Keratinocyte (primary cell): ENCODE measurements at regions not wholly inside any gene's neighbourhood (a gene's known extent, or its start where the extent isn't known, plus 50 kb on each side); places are given as distances from the start of the nearest gene placed in this dataset.

Experiments
- DNase-seq: peaks from one replicate; pipeline ENCODE4 v3.0.0-alpha.2; 2011; ENCODE audit warnings: low read depth, missing footprints, low spot score
- FAIRE-seq: peaks from 2 replicates; lab custom pipeline; 2011; peaks lifted over from hg19 to GRCh38; lab: Jason Lieb, UNC
- H2AFZ ChIP-seq: 2 replicates; pipeline ENCODE4 v1.6.0; 2012; ENCODE audit warnings: low read length, control low read depth, inconsistent platforms; ENCODE audit not compliant: control insufficient read depth
- H3K27ac ChIP-seq: 2 replicates; pipeline ENCODE4 v1.5.1; 2011; ENCODE audit warnings: low read length; ENCODE audit not compliant: control insufficient read depth, insufficient read depth
- H3K27me3 ChIP-seq: 3 replicates; pipeline ENCODE4 v1.6.0; 2011; ENCODE audit warnings: low read length; ENCODE audit not compliant: control insufficient read depth, insufficient read depth; ENCODE audit errors: extremely low read depth
- H3K36me3 ChIP-seq, 2 experiments: 2 replicates in 1 of 2; 3 replicates in 1 of 2; pipeline ENCODE4 v1.5.1; 2011; ENCODE audit warnings: low read length in 2 of 2, mild to moderate bottlenecking in 1 of 2; ENCODE audit not compliant: control insufficient read depth in 2 of 2, insufficient read depth in 2 of 2; ENCODE audit errors: extremely low read depth in 1 of 2
- H3K4me1 ChIP-seq: 3 replicates; pipeline ENCODE4 v1.5.1; 2011; ENCODE audit warnings: low read length; ENCODE audit not compliant: control insufficient read depth, insufficient read depth; ENCODE audit errors: extremely low read depth
- H3K4me2 ChIP-seq: 3 replicates; pipeline ENCODE4 v1.6.0; 2011; ENCODE audit warnings: low read depth, low read length; ENCODE audit not compliant: control insufficient read depth, insufficient read depth; ENCODE audit errors: extremely low read depth
- H3K4me3 ChIP-seq, 3 experiments: fragments of 200-600 bp in 1 of 3; sonication (generic) in 1 of 3; 2 replicates in 2 of 3; 3 replicates in 1 of 3; pipeline ENCODE4 v1.5.1; 2011 to 2016; ENCODE audit warnings: low read length in 3 of 3, mild to moderate bottlenecking in 3 of 3, control low read depth in 2 of 3, inconsistent platforms in 1 of 3, low read depth in 1 of 3, mixed read lengths in 1 of 3, mixed run types in 1 of 3, moderate library complexity in 1 of 3; ENCODE audit not compliant: control insufficient read depth in 2 of 3, insufficient read depth in 2 of 3; ENCODE audit errors: extremely low read depth in 1 of 3
- H3K79me2 ChIP-seq: 2 replicates; pipeline ENCODE4 v1.6.0; 2012; ENCODE audit warnings: low read length; ENCODE audit not compliant: control insufficient read depth, insufficient read depth
- H3K9ac ChIP-seq: 3 replicates; pipeline ENCODE4 v1.6.0; 2011; ENCODE audit warnings: low read length; ENCODE audit not compliant: control insufficient read depth, insufficient read depth; ENCODE audit errors: extremely low read depth
- H3K9me1 ChIP-seq: 3 replicates; pipeline ENCODE4 v1.6.0; 2011; ENCODE audit warnings: low read length; ENCODE audit not compliant: control insufficient read depth, insufficient read depth; ENCODE audit errors: extremely low read depth
- H3K9me3 ChIP-seq: 2 replicates; pipeline ENCODE4 v1.5.1; 2012; ENCODE audit warnings: low read depth, low read length; ENCODE audit not compliant: control insufficient read depth
- H4K20me1 ChIP-seq: 3 replicates; pipeline ENCODE4 v1.6.0; 2011; ENCODE audit warnings: low read length; ENCODE audit not compliant: control insufficient read depth, insufficient read depth; ENCODE audit errors: extremely low read depth
- EZH2 ChIP-seq: IDR thresholded peaks from one replicate; pipeline ENCODE4 v1.6.1; 2012; ENCODE audit warnings: inconsistent platforms, mild to moderate bottlenecking, low read length, moderate library complexity
- dilution Hi-C: fragments of 300-500 bp; cut with MboI; formaldehyde crosslinking; loops from one replicate; pipeline ENCODE4 v1.7.0; 2020; ENCODE audit warnings: low sequenced_read_pairs; ENCODE audit not compliant: extremely low pct_ligation_motif_present
- TF ChIP-seq, protein P1 (sequence below), 3 experiments: IDR thresholded peaks in 1 of 3; conservative IDR thresholded peaks in 1 of 3; optimal IDR thresholded peaks in 1 of 3; 2 replicates in 2 of 3; 3 replicates in 1 of 3; pipeline versions ENCODE3 to v1.5.1; 2011; ENCODE audit warnings: low read length in 3 of 3, mild to moderate bottlenecking in 3 of 3, moderate library complexity in 2 of 3, control low read depth in 1 of 3, inconsistent platforms in 1 of 3; ENCODE audit not compliant: insufficient read depth in 2 of 3; ENCODE audit errors: extremely low read depth in 1 of 3

DNA sequence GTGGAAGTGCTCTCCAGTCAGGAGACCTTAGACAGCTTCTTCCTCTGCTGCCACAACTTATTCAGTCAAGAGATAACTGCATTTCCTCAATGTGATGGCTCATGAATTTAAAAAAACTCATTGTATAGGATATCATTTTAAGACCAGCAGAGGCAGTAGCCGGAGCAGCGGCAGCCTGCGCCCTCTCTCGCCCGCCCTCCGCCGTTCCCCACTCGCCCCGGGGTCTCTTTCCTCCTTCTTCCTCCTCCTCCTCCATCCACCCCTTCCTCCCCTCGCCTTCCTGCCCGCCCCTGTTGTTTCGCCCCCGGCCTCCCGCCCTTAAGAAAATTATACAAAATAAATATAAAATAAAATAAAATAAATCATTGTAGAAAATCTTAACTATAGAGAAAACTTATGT is 687.6 kb downstream of the FLRT2 start:
- DNase-seq (no peak), FAIRE-seq (no peak)
- H2AFZ ChIP-seq: no peak overlapping the region
- H3K9me1 ChIP-seq: no peaks in the 10 kb centered on the region
- H3K9me3 ChIP-seq: no peaks in the 10 kb centered on the region
- no peaks in the 10 kb centered on the region for H3K36me3 ChIP-seq
- no peaks in the 10 kb centered on the region for H3K4me1 ChIP-seq
- dilution Hi-C loops: no loop called here
- H4K20me1 ChIP-seq: no peaks in the 10 kb centered on the region
- H3K27me3 ChIP-seq: no peaks in the 10 kb centered on the region
- no peak overlapping the region for H3K27ac ChIP-seq
- no peaks in the 10 kb centered on the region for H3K79me2 ChIP-seq
- no peak for TF ChIP-seq EZH2
- TF ChIP-seq, protein P1, sequence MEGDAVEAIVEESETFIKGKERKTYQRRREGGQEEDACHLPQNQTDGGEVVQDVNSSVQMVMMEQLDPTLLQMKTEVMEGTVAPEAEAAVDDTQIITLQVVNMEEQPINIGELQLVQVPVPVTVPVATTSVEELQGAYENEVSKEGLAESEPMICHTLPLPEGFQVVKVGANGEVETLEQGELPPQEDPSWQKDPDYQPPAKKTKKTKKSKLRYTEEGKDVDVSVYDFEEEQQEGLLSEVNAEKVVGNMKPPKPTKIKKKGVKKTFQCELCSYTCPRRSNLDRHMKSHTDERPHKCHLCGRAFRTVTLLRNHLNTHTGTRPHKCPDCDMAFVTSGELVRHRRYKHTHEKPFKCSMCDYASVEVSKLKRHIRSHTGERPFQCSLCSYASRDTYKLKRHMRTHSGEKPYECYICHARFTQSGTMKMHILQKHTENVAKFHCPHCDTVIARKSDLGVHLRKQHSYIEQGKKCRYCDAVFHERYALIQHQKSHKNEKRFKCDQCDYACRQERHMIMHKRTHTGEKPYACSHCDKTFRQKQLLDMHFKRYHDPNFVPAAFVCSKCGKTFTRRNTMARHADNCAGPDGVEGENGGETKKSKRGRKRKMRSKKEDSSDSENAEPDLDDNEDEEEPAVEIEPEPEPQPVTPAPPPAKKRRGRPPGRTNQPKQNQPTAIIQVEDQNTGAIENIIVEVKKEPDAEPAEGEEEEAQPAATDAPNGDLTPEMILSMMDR (optimal IDR thresholded peaks at IDR 0.05 in 1 of 3, IDR thresholded peaks at IDR 0.05 in 1 of 3, conservative IDR thresholded peaks at IDR 0.05 in 1 of 3; ENCODE audit: extremely low read depth in 1 of 3, insufficient read depth in 2 of 3, low read length in 3 of 3): no peak
- no peak overlapping the region for H3K4me2 ChIP-seq
- H3K4me3 ChIP-seq: no peak overlapping the region
- H3K9ac ChIP-seq: no peak overlapping the region

DNA sequence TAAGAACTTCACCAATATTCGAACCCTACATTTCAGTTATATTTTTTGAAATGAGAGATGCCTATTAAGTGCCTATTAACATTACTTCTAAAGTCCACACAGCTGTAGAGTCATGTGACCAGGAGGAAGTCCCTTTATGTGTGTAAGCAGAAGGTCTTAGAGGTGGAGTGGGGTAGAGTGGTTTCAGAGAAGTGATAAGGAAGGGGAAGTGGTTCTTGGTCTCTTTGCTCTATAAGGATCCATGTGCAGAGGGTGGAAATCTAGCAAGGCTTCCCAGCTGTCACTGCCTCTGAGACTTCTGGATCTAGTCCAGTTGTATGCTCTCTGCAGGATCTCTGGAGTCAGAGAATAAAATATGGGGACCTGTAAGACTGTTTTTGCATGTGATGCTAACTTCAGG is 673.9 kb downstream of the FLRT2 start:
- FAIRE-seq (no peak), DNase-seq (no peak)
- H3K27ac ChIP-seq: no peak overlapping the region
- H3K36me3 ChIP-seq: no peaks in the 10 kb centered on the region
- no peak overlapping the region for H2AFZ ChIP-seq
- H4K20me1 ChIP-seq: no peaks in the 10 kb centered on the region
- H3K9me1 ChIP-seq: no peaks in the 10 kb centered on the region
- no peak overlapping the region for H3K4me2 ChIP-seq
- H3K79me2 ChIP-seq: no peaks in the 10 kb centered on the region
- H3K9me3 ChIP-seq: no peaks in the 10 kb centered on the region
- dilution Hi-C loops: no loop called here
- no peaks in the 10 kb centered on the region for H3K4me1 ChIP-seq
- H3K27me3 ChIP-seq: no peaks in the 10 kb centered on the region
- TF ChIP-seq EZH2: no peak
- TF ChIP-seq, protein P1 (optimal IDR thresholded peaks at IDR 0.05 in 1 of 3, IDR thresholded peaks at IDR 0.05 in 1 of 3, conservative IDR thresholded peaks at IDR 0.05 in 1 of 3; ENCODE audit: extremely low read depth in 1 of 3, insufficient read depth in 2 of 3, low read length in 3 of 3): no peak
- H3K9ac ChIP-seq: no peak overlapping the region
- no peak overlapping the region for H3K4me3 ChIP-seq
